WI38 (cell line): ENCODE measurements at regions not wholly inside any gene's neighbourhood (a gene's known extent, or its start where the extent isn't known, plus 50 kb on each side); places are given as distances from the start of the nearest gene placed in this dataset.

Source experiments
- H3K4me3 ChIP-seq: 2 replicates; pipeline ENCODE4 v1.5.1; 2011; ENCODE audit warnings: low read depth, mild to moderate bottlenecking, control low read depth, low read length
- TF ChIP-seq, protein P1 (sequence below): IDR thresholded peaks from 2 replicates; pipeline ENCODE4 v1.5.1; 2012; ENCODE audit warnings: low read depth, mild to moderate bottlenecking, control low read depth, low read length

DNA sequence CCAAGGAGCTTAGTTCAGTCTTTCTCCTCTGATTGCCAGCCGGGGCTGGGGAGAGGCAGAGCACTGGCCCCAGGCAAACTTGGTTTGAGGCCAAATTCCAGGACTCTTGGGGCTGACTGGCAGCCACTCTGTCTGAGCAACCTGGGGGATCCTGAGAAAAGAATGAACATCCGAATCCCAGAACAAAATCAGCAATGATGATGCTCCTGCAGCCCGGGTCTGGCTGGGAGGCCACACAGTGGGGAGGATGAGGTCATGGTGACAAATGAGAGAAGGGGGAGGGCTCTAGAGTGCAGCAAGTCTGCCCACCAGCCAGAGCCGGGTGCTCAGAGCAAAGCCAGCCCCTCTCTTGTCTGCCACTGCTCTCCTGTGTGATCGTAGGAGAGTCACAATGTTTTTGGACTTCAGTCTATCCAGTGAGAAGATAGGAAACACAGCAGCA, 71.8 kb upstream of the PAX6 start:
- TF ChIP-seq, protein P1, sequence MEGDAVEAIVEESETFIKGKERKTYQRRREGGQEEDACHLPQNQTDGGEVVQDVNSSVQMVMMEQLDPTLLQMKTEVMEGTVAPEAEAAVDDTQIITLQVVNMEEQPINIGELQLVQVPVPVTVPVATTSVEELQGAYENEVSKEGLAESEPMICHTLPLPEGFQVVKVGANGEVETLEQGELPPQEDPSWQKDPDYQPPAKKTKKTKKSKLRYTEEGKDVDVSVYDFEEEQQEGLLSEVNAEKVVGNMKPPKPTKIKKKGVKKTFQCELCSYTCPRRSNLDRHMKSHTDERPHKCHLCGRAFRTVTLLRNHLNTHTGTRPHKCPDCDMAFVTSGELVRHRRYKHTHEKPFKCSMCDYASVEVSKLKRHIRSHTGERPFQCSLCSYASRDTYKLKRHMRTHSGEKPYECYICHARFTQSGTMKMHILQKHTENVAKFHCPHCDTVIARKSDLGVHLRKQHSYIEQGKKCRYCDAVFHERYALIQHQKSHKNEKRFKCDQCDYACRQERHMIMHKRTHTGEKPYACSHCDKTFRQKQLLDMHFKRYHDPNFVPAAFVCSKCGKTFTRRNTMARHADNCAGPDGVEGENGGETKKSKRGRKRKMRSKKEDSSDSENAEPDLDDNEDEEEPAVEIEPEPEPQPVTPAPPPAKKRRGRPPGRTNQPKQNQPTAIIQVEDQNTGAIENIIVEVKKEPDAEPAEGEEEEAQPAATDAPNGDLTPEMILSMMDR = no peak
- no peak overlapping the region for H3K4me3 ChIP-seq

DNA sequence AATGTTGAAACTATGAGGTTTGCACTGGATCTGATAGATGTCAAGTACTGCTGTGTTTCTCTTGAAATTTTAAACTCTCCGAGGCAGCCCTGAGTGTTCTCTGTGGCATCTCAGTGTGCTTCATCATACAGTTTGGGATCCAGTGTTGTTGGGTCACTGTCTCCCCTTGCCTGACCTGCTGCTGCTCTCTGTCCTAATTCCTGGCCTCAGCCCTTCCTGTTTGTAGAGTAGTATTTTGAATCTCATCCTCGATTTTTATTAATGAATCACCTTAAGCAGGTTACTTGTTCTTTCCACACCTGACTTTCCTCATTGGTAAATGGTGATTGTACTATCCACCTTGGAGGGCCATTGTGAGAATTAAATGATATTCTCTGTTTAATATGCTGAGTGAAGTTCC, 70.7 kb upstream of the PAX6 start:
- TF ChIP-seq, protein P1 = no peak
- H3K4me3 ChIP-seq = no peak overlapping the region

- TF ChIP-seq, protein P1 = no peak
- no peak overlapping the region for H3K4me3 ChIP-seq
Observed at GRCh38 chr11:31879681-31880080, 68.6 kb upstream of the PAX6 start.

GRCh38 chr11:31877863-31878262, 66.7 kb upstream of the PAX6 start:
- TF ChIP-seq, protein P1 = no peak
- no peak overlapping the region for H3K4me3 ChIP-seq

GRCh38 chr11:31877083-31877482, 66.0 kb upstream of the PAX6 start:
- H3K4me3 ChIP-seq = no peak overlapping the region
- TF ChIP-seq, protein P1 = no peak

DNA sequence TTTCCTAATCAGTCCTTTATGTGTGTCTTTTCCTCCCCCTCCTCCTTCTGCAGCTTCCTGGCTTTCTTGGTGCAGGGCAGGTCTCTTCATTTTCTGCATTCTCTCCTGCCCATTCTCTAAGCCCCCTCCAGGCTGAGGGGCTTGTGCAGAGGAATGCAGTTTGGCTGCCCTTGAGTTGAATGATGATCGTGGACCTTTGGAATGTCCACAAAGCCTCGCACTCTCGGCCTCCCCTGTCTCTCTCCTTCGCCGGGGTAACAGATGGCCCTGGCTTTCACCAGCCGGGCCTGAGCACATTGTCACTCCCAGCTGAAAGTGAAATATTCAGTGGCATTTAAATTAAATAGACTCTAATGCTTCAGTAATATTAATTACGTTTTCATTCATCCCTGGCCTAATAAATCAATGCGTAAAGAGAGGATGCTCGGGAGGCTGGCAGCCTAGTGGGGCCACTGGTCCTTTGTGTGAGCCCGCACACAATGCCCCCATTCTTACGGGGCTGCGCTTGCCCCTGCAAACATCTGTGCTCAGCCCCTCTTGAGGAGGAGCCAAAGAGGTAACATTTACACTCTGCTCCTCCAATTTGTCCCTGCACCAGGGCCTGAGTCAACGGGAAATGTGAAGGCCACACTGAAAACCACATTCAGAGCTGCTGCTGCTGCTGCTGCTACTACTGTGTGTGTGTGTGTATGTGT, 64.9 kb upstream of the PAX6 start:
- TF ChIP-seq, protein P1 = no peak
- no peak overlapping the region for H3K4me3 ChIP-seq

DNA sequence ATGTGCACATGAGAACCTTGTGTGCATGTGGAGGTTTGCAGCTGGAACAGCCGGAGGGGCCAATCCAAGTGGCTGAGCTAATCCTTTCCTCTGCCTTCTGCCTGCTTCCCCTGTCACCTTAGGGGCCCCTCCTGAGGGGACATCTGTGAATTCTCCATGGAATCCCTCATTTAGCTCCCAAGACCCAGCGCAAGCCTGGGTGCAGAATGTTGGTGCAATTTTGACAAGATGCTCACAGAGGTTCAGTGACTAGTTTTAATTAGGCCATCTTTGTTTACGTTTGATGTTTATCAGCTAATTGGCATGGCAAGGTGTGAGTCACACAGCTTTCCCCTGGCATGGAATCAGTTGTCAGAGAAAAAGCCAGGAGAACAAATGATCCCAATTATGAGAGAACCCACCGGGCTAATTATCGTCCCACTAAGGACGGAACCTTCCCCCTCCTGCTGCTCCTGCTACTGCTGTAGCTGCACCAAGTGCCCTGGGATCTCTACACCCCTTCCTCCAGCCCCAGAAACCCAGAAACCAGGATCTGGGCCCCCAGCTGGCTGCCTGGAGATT, 63.6 kb upstream of the PAX6 start:
- TF ChIP-seq, protein P1 = no peak
- H3K4me3 ChIP-seq = no peak overlapping the region
